Naive thymus-derived CD8-positive, alpha-beta T cell (primary cell): ENCODE measurements at regions not wholly inside any gene's neighbourhood (a gene's known extent, or its start where the extent isn't known, plus 50 kb on each side); places are given as distances from the start of the nearest gene placed in this dataset.

Experiments
- ATAC-seq, 2 donors: fragments of 150-1000 bp; cut with Tn5 transposase in 1 of 2; sonication (Bioruptor Pico), chemical (Tn5 transposase) in 1 of 2; 1 replicate in 1 of 2; 2 replicates in 1 of 2; pipeline ENCODE4 v1.10.0; 2021; ENCODE audit warnings: mild to moderate bottlenecking in 2 of 2, moderate library complexity in 2 of 2
- POLR2A ChIA-PET: fragments of 350-600 bp; sonication (Branson Sonifier 250); formaldehyde crosslinking; loops from one replicate; lab custom pipeline; 2021; ENCODE audit warnings: antibody characterized with exemption; lab: Charles Lee
- DNase-seq, 10 donors: peaks; one replicate each; pipeline versions ENCODE4 v3.0.0 to v3.0.0-alpha.2; 2020 to 2022
- H3K27ac Mint-ChIP-seq, 10 donors: one replicate each; pipeline ENCODE4 v1.8.0; 2020 to 2022; ENCODE audit warnings: mild to moderate bottlenecking in 10 of 10, mixed read lengths in 10 of 10, moderate library complexity in 4 of 10, inconsistent platforms in 1 of 10
- H3K27me3 Mint-ChIP-seq, 5 donors: one replicate each; pipeline ENCODE4 v1.8.0; 2021 to 2022; ENCODE audit warnings: mixed read lengths in 5 of 5
- H3K36me3 Mint-ChIP-seq, 3 donors: one replicate each; pipeline ENCODE4 v1.8.0; 2020 to 2022; ENCODE audit warnings: mixed read lengths in 3 of 3, mild to moderate bottlenecking in 2 of 3, inconsistent platforms in 1 of 3
- H3K4me1 Mint-ChIP-seq, 4 donors: one replicate each; pipeline ENCODE4 v1.8.0; 2021 to 2022; ENCODE audit warnings: mixed read lengths in 4 of 4
- H3K4me3 Mint-ChIP-seq, 10 donors: one replicate each; pipeline ENCODE4 v1.8.0; 2020 to 2022; ENCODE audit warnings: mild to moderate bottlenecking in 10 of 10, mixed read lengths in 10 of 10, moderate library complexity in 6 of 10, inconsistent platforms in 1 of 10
- H3K9me3 Mint-ChIP-seq, 9 donors: one replicate each; pipeline ENCODE4 v1.8.0; 2020 to 2022; ENCODE audit warnings: mixed read lengths in 9 of 9, mild to moderate bottlenecking in 3 of 9, inconsistent platforms in 1 of 9, moderate library complexity in 1 of 9

GRCh38 chr1:243923292-243924171 lies 73.5 kb upstream of the AKT3 start:
- H3K27me3 Mint-ChIP-seq = peaks cover 11 to 21% (median 14%) of the 10 kb centered on the region in 5 donors
- no peaks in the 10 kb centered on the region for H3K36me3 Mint-ChIP-seq
- H3K9me3 Mint-ChIP-seq = no peaks in the 10 kb centered on the region
- H3K4me3 Mint-ChIP-seq = no peak overlapping the region
- ATAC-seq (no peak), DNase-seq (no peak)
- H3K27ac Mint-ChIP-seq = no peak overlapping the region
- POLR2A ChIA-PET = no interaction called here
- peaks cover 0 to 2% (median 0%) of the 10 kb centered on the region in 4 donors for H3K4me1 Mint-ChIP-seq

- peaks cover 13 to 20% (median 17%) of the 10 kb centered on the region in 4 donors for H3K4me1 Mint-ChIP-seq
- peaks cover 29 to 40% (median 38%) of the 10 kb centered on the region in 5 donors for H3K27me3 Mint-ChIP-seq
- no peak overlapping the region for H3K4me3 Mint-ChIP-seq
- no peaks in the 10 kb centered on the region for H3K36me3 Mint-ChIP-seq
- H3K9me3 Mint-ChIP-seq = no peaks in the 10 kb centered on the region
- ATAC-seq (no peak), DNase-seq (no peak)
- no peak overlapping the region for H3K27ac Mint-ChIP-seq
- POLR2A ChIA-PET = no interaction called here
These were observed 71.1 kb upstream of the AKT3 start for GRCh38 chr1:243921111-243921510.

GRCh38 chr1:243917863-243918565 lies 68.0 kb upstream of the AKT3 start:
- DNase-seq (peak in 3 of 10 donors; percentile 1 to 13 (median 9)), ATAC-seq (no peak)
- Mint-ChIP-seq H3K4me3 (peak overlapping the region; percentile 80 to 93 (median 87)), H3K9me3 (no peaks in the 10 kb centered on the region), H3K36me3 (no peaks in the 10 kb centered on the region), H3K27me3 (peaks cover 34 to 54% (median 46%) of the 10 kb centered on the region in 5 donors), H3K27ac (peak overlapping the region in 1 of 10 donors; percentile 23), H3K4me1 (peaks cover 13 to 20% (median 17%) of the 10 kb centered on the region in 4 donors)
- POLR2A ChIA-PET = no interaction called here

- POLR2A ChIA-PET = no interaction called here
- ATAC-seq (peak; percentile 65 to 71), DNase-seq (peak in 7 of 10 donors; percentile 4 to 21 (median 10))
- peak overlapping the region in 1 of 10 donors; percentile 23 for H3K27ac Mint-ChIP-seq
- no peaks in the 10 kb centered on the region for H3K36me3 Mint-ChIP-seq
- H3K4me3 Mint-ChIP-seq = peak overlapping the region; percentile 80 to 93 (median 87)
- H3K4me1 Mint-ChIP-seq = peaks cover 13 to 20% (median 17%) of the 10 kb centered on the region in 4 donors
- H3K27me3 Mint-ChIP-seq = peaks cover 38 to 57% (median 46%) of the 10 kb centered on the region in 5 donors
- no peaks in the 10 kb centered on the region for H3K9me3 Mint-ChIP-seq
These were observed 67.3 kb upstream of the AKT3 start for GRCh38 chr1:243917177-243917862.

GRCh38 chr1:243916160-243916559 lies 66.1 kb upstream of the AKT3 start:
- peaks cover 36 to 57% (median 40%) of the 10 kb centered on the region in 5 donors for H3K27me3 Mint-ChIP-seq

GRCh38 chr1:243912347-243912746 lies 62.3 kb upstream of the AKT3 start:
- peaks cover 4 to 11% (median 8%) of the 10 kb centered on the region in 4 donors for H3K4me1 Mint-ChIP-seq
- no peaks in the 10 kb centered on the region for H3K9me3 Mint-ChIP-seq
- ATAC-seq (no peak), DNase-seq (no peak)
- no peak overlapping the region for H3K4me3 Mint-ChIP-seq
- POLR2A ChIA-PET = no interaction called here
- no peaks in the 10 kb centered on the region for H3K36me3 Mint-ChIP-seq
- peak overlapping the region in 1 of 10 donors; percentile 38 for H3K27ac Mint-ChIP-seq
- peaks cover 21 to 33% (median 30%) of the 10 kb centered on the region in 5 donors for H3K27me3 Mint-ChIP-seq

More at GRCh38 chr1:243916160-243916559, 66.1 kb upstream of the AKT3 start:
- ATAC-seq (no peak), DNase-seq (no peak)
- H3K4me3 Mint-ChIP-seq = peak overlapping the region in 9 of 10 donors; percentile 16 to 85 (median 78)
- H3K36me3 Mint-ChIP-seq = no peaks in the 10 kb centered on the region
- POLR2A ChIA-PET = no interaction called here
- H3K4me1 Mint-ChIP-seq = peaks cover 13 to 20% (median 17%) of the 10 kb centered on the region in 4 donors
- H3K9me3 Mint-ChIP-seq = no peaks in the 10 kb centered on the region
- peak overlapping the region in 1 of 10 donors; percentile 55 for H3K27ac Mint-ChIP-seq

GRCh38 chr1:243910607-243911006 lies 60.6 kb upstream of the AKT3 start:
- ATAC-seq = no peak

GRCh38 chr1:243903895-243904294 lies 53.9 kb upstream of the AKT3 start:
- ATAC-seq (no peak), DNase-seq (no peak)
- Mint-ChIP-seq H3K36me3 (no peaks in the 10 kb centered on the region), H3K27ac (peak overlapping the region in 1 of 10 donors; percentile 29), H3K9me3 (no peaks in the 10 kb centered on the region), H3K27me3 (peaks cover 0 to 21% (median 9%) of the 10 kb centered on the region in 5 donors), H3K4me1 (peaks cover 0 to 2% (median 0%) of the 10 kb centered on the region in 4 donors), H3K4me3 (no peak overlapping the region)
- POLR2A ChIA-PET = no interaction called here

More at GRCh38 chr1:243910607-243911006, 60.6 kb upstream of the AKT3 start:
- peaks cover 0 to 4% (median under 1%) of the 10 kb centered on the region in 4 donors for H3K4me1 Mint-ChIP-seq
- H3K9me3 Mint-ChIP-seq = no peaks in the 10 kb centered on the region
- DNase-seq = no peak
- H3K27me3 Mint-ChIP-seq = peaks cover 9 to 22% (median 18%) of the 10 kb centered on the region in 5 donors
- no peak overlapping the region for H3K4me3 Mint-ChIP-seq
- H3K36me3 Mint-ChIP-seq = no peaks in the 10 kb centered on the region
- H3K27ac Mint-ChIP-seq = no peak overlapping the region
- POLR2A ChIA-PET = no interaction called here

- H3K9me3 Mint-ChIP-seq = no peaks in the 10 kb centered on the region
These were observed 53.0 kb upstream of the AKT3 start for GRCh38 chr1:243903041-243903440.

GRCh38 chr1:243902100-243902499 lies 52.1 kb upstream of the AKT3 start:
- H3K27ac Mint-ChIP-seq = no peak overlapping the region
- H3K4me3 Mint-ChIP-seq = no peak overlapping the region
- POLR2A ChIA-PET = no interaction called here
- peaks cover under 1 to 21% (median 14%) of the 10 kb centered on the region in 5 donors for H3K27me3 Mint-ChIP-seq
- DNase-seq (no peak), ATAC-seq (no peak)
- peaks cover 0 to 2% (median 0%) of the 10 kb centered on the region in 4 donors for H3K4me1 Mint-ChIP-seq
- no peaks in the 10 kb centered on the region for H3K36me3 Mint-ChIP-seq
- no peaks in the 10 kb centered on the region for H3K9me3 Mint-ChIP-seq

More at GRCh38 chr1:243903041-243903440, 53.0 kb upstream of the AKT3 start:
- Mint-ChIP-seq H3K36me3 (no peaks in the 10 kb centered on the region), H3K4me3 (no peak overlapping the region), H3K27ac (peak overlapping the region in 1 of 10 donors; percentile 5), H3K27me3 (peaks cover 0 to 22% (median 11%) of the 10 kb centered on the region in 5 donors), H3K4me1 (peaks cover 0 to 2% (median 0%) of the 10 kb centered on the region in 4 donors)
- DNase-seq = no peak
- ATAC-seq = no peak
- POLR2A ChIA-PET = no interaction called here
